Breast epithelium (tissue), 4 donors: ENCODE measurements at regions not wholly inside any gene's neighbourhood (a gene's known extent, or its start where the extent isn't known, plus 50 kb on each side); places are given as distances from the start of the nearest gene placed in this dataset.

Experiments
- DNase-seq, 2 donors: peaks; one replicate each; pipeline ENCODE4 v3.0.0-alpha.2; 2019; ENCODE audit warnings: low spot score in 2 of 2
- H3K27ac ChIP-seq, 2 donors: fragments of 200-600 bp; sonication (generic) in 1 of 2; one replicate each; pipeline ENCODE4 v1.5.1; 2016 to 2019; ENCODE audit warnings: mild to moderate bottlenecking in 1 of 2
- H3K27me3 ChIP-seq, 2 donors: fragments of 200-600 bp; sonication (generic) in 1 of 2; one replicate each; pipeline versions ENCODE4 v1.5.1 to v1.6.0; 2017 to 2019; ENCODE audit warnings: control low read depth in 1 of 2, mild to moderate bottlenecking in 1 of 2
- H3K36me3 ChIP-seq: fragments of 200-600 bp; one replicate; pipeline ENCODE4 v1.5.1; 2019
- H3K4me1 ChIP-seq, 2 donors: fragments of 200-600 bp; sonication (generic); one replicate each; pipeline ENCODE4 v1.5.1; 2016 to 2019; ENCODE audit warnings: control low read depth in 1 of 2
- H3K4me3 ChIP-seq, 3 donors: fragments of 200-600 bp; sonication (generic); 1 replicate in 2 of 3; 2 replicates in 1 of 3; pipeline ENCODE4 v1.5.1; 2016 to 2019; ENCODE audit warnings: mild to moderate bottlenecking in 3 of 3, moderate library complexity in 2 of 3
- H3K9me3 ChIP-seq, 2 donors: fragments of 200-600 bp; sonication (generic) in 1 of 2; one replicate each; pipeline ENCODE4 v1.5.1; 2016 to 2019; ENCODE audit warnings: control low read depth in 1 of 2
- CTCF ChIP-seq, 3 donors: fragments of 450-650 bp; IDR thresholded peaks; one replicate each; pipeline ENCODE4 v1.5.1; 2016 to 2017; ENCODE audit warnings: antibody characterized with exemption in 3 of 3, mild to moderate bottlenecking in 3 of 3, moderate library complexity in 3 of 3
- POLR2A ChIP-seq: fragments of 450-650 bp; IDR thresholded peaks from one replicate; pipeline ENCODE4 v1.6.1; 2016; ENCODE audit warnings: antibody characterized with exemption, mild to moderate bottlenecking, moderate library complexity
- POLR2AphosphoS5 ChIP-seq, 3 donors: sonication (generic); formaldehyde crosslinking; IDR thresholded peaks; one replicate each; pipeline ENCODE4 v1.6.1; 2017; ENCODE audit warnings: antibody characterized with exemption in 3 of 3
- intact Hi-C: fragments of 100-400 bp; cut with DNase I; formaldehyde crosslinking; loops from one replicate; pipeline ENCODE4 v1.15.1; 2023; ENCODE audit warnings: low total_unique reads

GRCh38 chr6:100165442-100165841, 171.4 kb upstream of the MCHR2 start:
- Histone ChIP-seq H3K9me3 (no peaks in the 10 kb centered on the region), H3K4me3 (no peak overlapping the region), H3K27ac (no peak overlapping the region), H3K4me1 (no peaks in the 10 kb centered on the region), H3K36me3 (no peaks in the 10 kb centered on the region), H3K27me3 (no peaks in the 10 kb centered on the region)
- intact Hi-C loops = no loop called here
- DNase-seq = no peak
- no peak for TF ChIP-seq CTCF (IDR thresholded peaks at IDR 0.05)
- TF ChIP-seq POLR2AphosphoS5 (IDR thresholded peaks at IDR 0.05) = no peak
- TF ChIP-seq POLR2A = no peak

GRCh38 chr6:100163035-100163434, 169.0 kb upstream of the MCHR2 start:
- H3K27ac ChIP-seq = no peak overlapping the region
- TF ChIP-seq POLR2AphosphoS5 (IDR thresholded peaks at IDR 0.05) = no peak
- TF ChIP-seq POLR2A = no peak
- no peak for TF ChIP-seq CTCF (IDR thresholded peaks at IDR 0.05)
- no peaks in the 10 kb centered on the region for H3K36me3 ChIP-seq
- no peaks in the 10 kb centered on the region for H3K4me1 ChIP-seq
- H3K9me3 ChIP-seq = no peaks in the 10 kb centered on the region
- intact Hi-C loops = no loop called here
- H3K4me3 ChIP-seq = no peak overlapping the region
- no peaks in the 10 kb centered on the region for H3K27me3 ChIP-seq
- no peak for DNase-seq

- H3K27ac ChIP-seq = no peak overlapping the region
- H3K9me3 ChIP-seq = no peaks in the 10 kb centered on the region
- no peaks in the 10 kb centered on the region for H3K36me3 ChIP-seq
- H3K27me3 ChIP-seq = no peaks in the 10 kb centered on the region
- TF ChIP-seq CTCF (IDR thresholded peaks at IDR 0.05) = no peak
- no peak for TF ChIP-seq POLR2AphosphoS5 (IDR thresholded peaks at IDR 0.05)
- no peak for TF ChIP-seq POLR2A
- no peak overlapping the region for H3K4me3 ChIP-seq
- no peak for DNase-seq
- no peaks in the 10 kb centered on the region for H3K4me1 ChIP-seq
- intact Hi-C loops = no loop called here
These were observed 167.9 kb upstream of the MCHR2 start for GRCh38 chr6:100161782-100162365.

- intact Hi-C loops = no loop called here
- TF ChIP-seq POLR2AphosphoS5 (IDR thresholded peaks at IDR 0.05) (no peak), CTCF (IDR thresholded peaks at IDR 0.05) (no peak), POLR2A (no peak)
- Histone ChIP-seq H3K27me3 (no peaks in the 10 kb centered on the region), H3K27ac (no peak overlapping the region), H3K4me3 (no peak overlapping the region), H3K9me3 (no peaks in the 10 kb centered on the region), H3K36me3 (no peaks in the 10 kb centered on the region), H3K4me1 (no peaks in the 10 kb centered on the region)
- DNase-seq = no peak
These were observed 166.9 kb upstream of the MCHR2 start for GRCh38 chr6:100160930-100161329.

GRCh38 chr6:100155141-100155540, 161.1 kb upstream of the MCHR2 start:
- TF ChIP-seq CTCF (IDR thresholded peaks at IDR 0.05) = no peak
- TF ChIP-seq POLR2AphosphoS5 (IDR thresholded peaks at IDR 0.05) = no peak
- TF ChIP-seq POLR2A = no peak
- Histone ChIP-seq H3K27ac (no peak overlapping the region), H3K9me3 (no peaks in the 10 kb centered on the region), H3K4me3 (no peak overlapping the region), H3K36me3 (no peaks in the 10 kb centered on the region), H3K4me1 (no peaks in the 10 kb centered on the region), H3K27me3 (no peaks in the 10 kb centered on the region)
- DNase-seq = no peak
- intact Hi-C loops = no loop called here
